HTR-8/SVneo (cell line): ENCODE measurements at regions not wholly inside any gene's neighbourhood (a gene's known extent, or its start where the extent isn't known, plus 50 kb on each side); places are given as distances from the start of the nearest gene placed in this dataset.

Experiments used
- DNase-seq: peaks from one replicate; pipeline ENCODE4 v3.0.0; 2011; ENCODE audit warnings: low spot score, mixed read lengths; ENCODE audit not compliant: insufficient read length
- FAIRE-seq: peaks from 2 replicates; lab custom pipeline; 2011; peaks lifted over from hg19 to GRCh38; lab: Jason Lieb, UNC

GRCh38 chrX:142149919-142150318 lies 55.2 kb downstream of the MAGEC2 start:
- DNase-seq (no peak), FAIRE-seq (no peak)

- FAIRE-seq (no peak), DNase-seq (no peak)
Measured at GRCh38 chrX:142134533-142134932, 70.6 kb downstream of the MAGEC2 start.

GRCh38 chrX:142096253-142096652 lies 108.8 kb downstream of the MAGEC2 start:
- no peak for FAIRE-seq
- no peak for DNase-seq

DNA sequence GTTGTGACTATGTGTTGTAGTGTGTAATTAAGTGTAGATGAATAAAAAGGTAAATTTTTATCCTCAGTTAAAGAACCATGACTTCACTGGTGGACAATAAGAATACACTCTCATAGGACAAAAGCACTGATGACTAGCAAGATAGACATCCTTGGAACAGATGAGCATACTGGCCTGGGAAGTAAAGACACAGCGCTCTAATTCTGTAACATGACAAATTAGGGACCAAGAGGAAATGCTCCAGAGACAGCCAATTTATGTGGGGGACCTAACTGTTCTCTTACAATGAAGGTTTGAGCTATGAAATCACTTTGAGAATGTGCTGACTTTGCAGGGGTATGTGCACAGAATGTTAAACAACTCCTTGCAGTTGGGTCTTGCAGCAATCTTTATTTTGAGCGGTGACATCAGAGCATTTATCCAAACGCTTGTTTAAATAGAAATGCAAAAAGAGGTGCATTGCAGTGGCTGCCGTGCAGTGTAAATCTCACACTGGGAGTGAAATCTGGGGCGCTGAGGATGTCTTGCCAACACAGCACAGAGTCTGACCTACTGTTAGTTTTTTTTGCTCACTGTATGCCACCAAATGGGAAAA lies 109.3 kb downstream of the MAGEC2 start:
- no peak for FAIRE-seq

GRCh38 chrX:142089193-142089592 lies 115.9 kb downstream of the MAGEC2 start:
- FAIRE-seq (no peak), DNase-seq (peak; percentile 0)

More for the DNA sequence above, 109.3 kb downstream of the MAGEC2 start:
- no peak for DNase-seq

DNA sequence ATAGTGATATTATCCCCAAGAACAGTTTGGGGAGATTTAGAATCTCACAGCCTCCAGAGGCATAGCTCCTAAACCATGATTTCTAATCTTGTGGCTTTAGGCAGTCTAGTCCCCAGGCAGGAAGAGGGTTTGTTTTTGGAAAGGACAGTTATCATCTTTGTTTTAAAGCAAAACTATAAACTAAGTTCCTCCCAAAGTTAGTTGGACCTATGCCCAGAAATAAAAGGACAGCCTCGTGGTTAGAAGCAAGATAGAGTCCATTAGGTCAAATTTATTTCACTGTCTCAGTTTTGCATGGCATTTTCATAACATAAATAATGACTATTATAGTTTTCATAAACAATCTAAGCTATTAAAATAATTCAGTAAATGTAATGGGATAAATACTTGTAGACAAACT lies 120.5 kb downstream of the MAGEC2 start:
- DNase-seq: no peak
- no peak for FAIRE-seq

GRCh38 chrX:142076633-142077032 lies 128.5 kb downstream of the MAGEC2 start:
- FAIRE-seq (no peak), DNase-seq (no peak)

DNA sequence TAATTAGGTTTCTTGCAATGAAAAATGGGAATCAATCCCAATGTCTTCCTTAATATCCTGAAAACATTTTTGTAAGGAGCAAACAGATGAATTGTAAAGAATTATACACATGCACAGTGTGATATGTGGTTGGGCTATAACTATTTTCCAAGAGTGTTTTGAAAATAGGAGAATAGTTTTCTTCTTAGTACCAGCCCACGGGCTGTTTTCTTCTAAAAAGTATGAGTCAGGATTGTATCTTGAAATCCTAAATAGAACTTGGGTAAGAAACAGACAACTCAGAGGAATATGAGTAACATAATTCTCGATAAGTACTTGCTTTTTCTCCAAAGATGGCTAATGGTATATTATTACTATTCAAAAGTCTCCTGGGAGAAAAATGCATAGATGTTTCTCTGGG lies 136.7 kb downstream of the MAGEC2 start:
- FAIRE-seq: no peak

GRCh38 chrX:142060191-142060590 lies 144.9 kb downstream of the MAGEC2 start:
- FAIRE-seq: no peak
- DNase-seq: no peak

More for the DNA sequence above, 136.7 kb downstream of the MAGEC2 start:
- DNase-seq: no peak

DNA sequence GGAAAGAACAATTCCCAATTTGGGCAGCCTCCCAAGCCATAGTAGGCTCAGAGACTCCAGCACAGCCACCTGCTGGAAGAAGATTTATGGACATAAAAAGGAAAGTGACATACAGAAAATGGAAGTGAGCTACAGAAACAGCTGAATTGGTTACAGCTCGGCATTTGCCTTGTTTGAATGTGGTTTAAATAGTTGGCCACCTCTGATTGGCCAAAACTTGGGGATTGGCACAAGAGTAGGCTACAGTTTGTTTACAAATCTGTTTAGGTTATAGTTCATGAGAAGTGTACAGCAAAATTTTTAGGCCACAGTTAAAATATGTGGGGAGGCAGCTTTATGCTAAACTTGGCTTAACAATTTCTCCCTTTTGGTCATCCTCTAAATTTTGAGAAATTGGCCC lies 150.4 kb downstream of the MAGEC1 start:
- DNase-seq (no peak), FAIRE-seq (no peak)

- FAIRE-seq (no peak), DNase-seq (no peak)
Measured at GRCh38 chrX:142052238-142052637, 148.5 kb downstream of the MAGEC1 start.

DNA sequence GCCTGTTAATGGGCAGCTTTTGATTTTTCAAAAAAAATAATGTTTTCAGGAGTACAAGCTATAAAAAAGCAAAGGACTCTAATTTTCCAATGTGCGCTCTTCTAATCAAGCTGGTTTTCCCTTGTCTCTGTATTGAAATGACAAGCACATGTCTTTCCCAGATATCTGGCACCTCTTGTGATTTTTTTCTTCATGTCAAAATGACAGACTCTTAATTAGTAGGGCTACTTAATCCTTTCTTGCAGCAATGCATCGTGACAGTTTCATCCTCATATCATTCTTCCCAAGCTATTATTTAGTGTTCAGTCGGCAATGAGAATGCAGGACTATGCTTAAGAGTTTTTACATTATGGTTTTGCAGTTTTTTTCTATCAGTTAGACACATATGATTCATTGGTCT lies 139.5 kb downstream of the MAGEC1 start:
- DNase-seq (no peak), FAIRE-seq (no peak)

DNA sequence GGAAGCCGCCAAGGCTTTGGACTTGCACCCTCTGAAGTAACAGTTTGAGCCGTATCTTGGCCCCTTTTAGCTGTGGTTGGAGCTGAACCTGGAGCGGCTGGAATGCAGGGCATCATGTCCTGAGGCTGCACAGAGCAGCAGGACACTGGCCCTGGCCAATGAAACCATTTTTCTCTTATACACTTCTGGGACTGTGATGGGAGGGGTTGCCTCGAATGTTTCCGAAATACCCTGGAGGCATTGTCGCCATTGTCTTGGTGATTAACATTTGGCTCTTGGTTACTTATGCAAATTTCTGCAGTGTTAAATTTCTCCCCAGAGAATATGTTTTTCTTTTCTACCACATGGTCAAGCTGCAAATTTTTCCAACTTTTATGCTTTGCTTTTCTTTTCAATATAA lies 137.2 kb downstream of the MAGEC1 start:
- FAIRE-seq: no peak

DNA sequence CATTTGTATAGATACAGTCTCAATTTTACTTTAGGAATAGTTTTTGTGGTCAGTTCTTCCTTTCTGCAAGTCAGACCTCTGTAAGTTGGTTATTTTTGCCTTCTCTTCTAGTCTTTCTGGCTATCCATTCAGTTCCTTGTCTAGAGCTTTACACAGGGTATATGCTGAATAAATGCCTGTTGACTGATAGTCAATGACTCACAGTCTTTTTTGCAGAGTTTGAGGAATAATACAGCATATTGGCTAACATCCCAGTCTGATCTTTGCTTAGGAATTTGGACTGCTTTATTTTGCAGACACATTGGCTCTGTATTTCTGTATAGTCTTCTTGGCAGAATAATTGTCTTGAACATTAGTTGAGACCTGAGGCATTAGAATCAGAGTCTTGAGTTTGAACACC lies 132.4 kb downstream of the MAGEC1 start:
- no peak for FAIRE-seq
- DNase-seq: peak; percentile 7

More for the DNA sequence above, 137.2 kb downstream of the MAGEC1 start:
- no peak for DNase-seq

- DNase-seq (no peak), FAIRE-seq (no peak)
Measured at GRCh38 chrX:142005532-142005931, 101.8 kb downstream of the MAGEC1 start.

DNA sequence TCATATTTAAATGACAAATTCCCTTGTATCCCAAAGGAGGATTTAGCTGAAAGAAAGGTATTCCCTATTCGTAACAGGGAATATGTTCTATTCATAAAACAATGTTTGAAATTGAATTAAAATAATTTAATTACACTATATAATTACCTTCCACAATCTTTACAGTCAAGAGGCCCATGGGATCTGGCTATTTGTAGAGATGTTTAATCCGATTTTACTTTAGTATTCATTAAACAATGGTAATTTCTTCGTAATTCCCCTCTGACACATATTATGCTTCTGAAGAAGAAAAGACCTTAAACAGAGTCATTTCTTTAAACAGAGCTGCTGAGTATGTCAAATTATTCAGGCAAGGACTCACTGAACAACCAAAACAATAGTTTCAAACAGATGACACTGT lies 98.8 kb downstream of the MAGEC1 start:
- FAIRE-seq (no peak), DNase-seq (no peak)

GRCh38 chrX:142001934-142002333 lies 98.2 kb downstream of the MAGEC1 start:
- DNase-seq: no peak
- no peak for FAIRE-seq

DNA sequence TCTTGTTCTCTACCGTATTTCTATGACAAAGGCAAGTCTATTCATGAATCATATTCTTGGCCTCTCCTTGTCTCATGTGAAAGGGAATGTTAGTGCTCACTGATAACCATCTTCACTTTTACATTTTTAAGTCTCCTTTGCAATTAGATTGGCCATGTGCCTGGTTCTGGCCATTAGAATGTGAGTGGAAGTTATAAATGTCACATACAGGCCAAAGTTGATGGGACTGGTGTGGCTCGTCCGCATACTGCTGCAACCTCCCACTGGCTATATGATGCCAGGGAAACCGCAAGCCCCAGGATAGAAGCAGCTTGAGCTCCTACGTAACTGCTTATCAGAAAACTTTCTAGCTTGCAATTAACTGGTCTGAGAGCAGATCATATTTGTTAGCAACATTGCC lies 86.1 kb downstream of the MAGEC1 start:
- FAIRE-seq (no peak), DNase-seq (no peak)

GRCh38 chrX:141989134-141989533 lies 85.4 kb downstream of the MAGEC1 start:
- no peak for FAIRE-seq
- DNase-seq: no peak

- FAIRE-seq: no peak
- DNase-seq: no peak
Measured at GRCh38 chrX:141982296-141982695, 78.6 kb downstream of the MAGEC1 start.

- DNase-seq (no peak), FAIRE-seq (no peak)
Measured at GRCh38 chrX:141975839-141976238, 72.1 kb downstream of the MAGEC1 start.

GRCh38 chrX:141969706-141970105 lies 66.0 kb downstream of the MAGEC1 start:
- DNase-seq (no peak), FAIRE-seq (no peak)

DNA sequence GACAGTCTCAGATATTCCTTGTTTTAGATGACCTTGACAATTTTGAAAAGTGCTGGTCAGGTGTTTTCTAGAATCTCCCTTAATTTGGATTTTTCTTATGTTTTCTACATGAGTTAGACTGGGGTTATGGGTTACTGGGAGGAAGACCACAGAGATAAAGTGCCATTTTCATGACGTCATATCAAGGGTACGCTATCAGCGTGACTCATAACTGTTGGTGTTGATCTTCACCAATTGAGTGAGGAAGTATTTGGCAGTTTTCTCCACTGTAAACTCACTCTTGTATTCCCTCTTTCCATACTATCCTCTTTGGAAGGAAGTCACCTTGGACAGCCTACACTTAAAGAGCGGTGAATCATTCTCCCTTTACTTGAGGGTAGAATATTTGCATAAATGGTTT lies 56.9 kb downstream of the MAGEC1 start:
- FAIRE-seq: no peak
- DNase-seq: no peak
